Activated T-cell treated with anti-CD3 and anti-CD28 coated beads for 48 hours (primary cell): ENCODE measurements at regions not wholly inside any gene's neighbourhood (a gene's known extent, or its start where the extent isn't known, plus 50 kb on each side); places are given as distances from the start of the nearest gene placed in this dataset.
"Not testable (repeated sequence)": the region's sequence is repeated elsewhere in the genome, so short reads cannot be mapped to it uniquely, and the experiment has no call there.

Source experiments
- DNase-seq: peaks from one replicate; pipeline ENCODE4 v3.0.0-alpha.2; 2020; ENCODE audit warnings: low read depth

GRCh38 chr6:155916846-155917624 is 461.4 kb upstream of the NOX3 start:
- no peak for DNase-seq

DNA sequence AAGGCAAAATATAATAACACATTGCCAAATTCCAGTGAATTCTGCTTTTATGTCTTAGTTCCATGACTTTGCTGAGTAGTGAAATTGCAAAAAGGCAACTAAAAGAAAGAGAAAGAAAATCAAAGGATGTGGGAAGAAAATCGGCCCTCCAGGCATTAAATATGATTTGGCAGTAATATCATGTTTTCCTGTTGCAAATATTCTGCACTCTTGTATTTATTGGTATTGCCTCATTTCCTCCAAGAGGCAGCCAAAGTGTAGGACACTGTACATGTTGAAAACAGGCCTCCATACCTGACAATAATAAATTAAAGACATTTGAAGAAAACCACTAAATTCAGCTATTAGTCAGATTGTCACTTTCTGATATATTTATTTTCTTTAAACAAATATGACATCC is 460.0 kb upstream of the NOX3 start:
- DNase-seq = no peak

DNA sequence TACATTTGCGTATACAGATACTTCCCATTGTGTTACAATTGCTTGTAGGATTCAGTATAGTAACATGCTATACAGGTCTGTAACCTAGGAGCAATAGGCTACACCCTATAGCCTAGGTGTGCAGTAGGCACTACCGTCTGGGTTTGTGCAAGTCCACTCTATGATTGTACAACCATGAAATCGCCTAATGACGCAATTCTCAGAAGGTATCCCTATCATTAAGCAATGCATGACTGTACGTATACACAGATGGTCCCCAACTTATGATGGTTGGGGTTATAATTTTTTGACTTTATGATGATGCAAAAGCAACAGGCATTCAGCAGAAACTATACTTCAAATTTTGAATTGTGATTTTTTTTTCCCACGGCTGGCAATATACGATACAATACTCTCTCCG is 458.2 kb upstream of the NOX3 start:
- no peak for DNase-seq

- DNase-seq = no peak
Measured at GRCh38 chr6:155909710-155910109, 454.1 kb upstream of the NOX3 start.

DNA sequence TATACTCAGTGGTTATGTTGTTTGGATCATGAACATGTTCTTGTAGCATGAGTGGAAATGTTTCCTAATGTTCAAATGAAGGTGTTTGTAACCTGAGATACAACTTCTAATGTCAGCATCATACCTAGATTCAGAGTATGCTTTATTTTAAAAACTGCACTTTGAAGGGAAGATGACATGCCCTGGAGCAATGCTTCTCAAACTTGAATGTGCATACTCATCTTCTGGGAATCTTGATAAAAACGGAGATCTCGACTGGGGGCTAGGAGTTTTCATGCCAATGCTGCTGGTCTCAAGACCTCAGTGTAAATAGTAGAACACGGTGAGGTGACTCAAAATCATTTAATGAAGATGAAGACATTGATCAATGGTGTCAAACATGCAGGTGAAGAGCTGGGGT is 440.0 kb upstream of the NOX3 start:
- DNase-seq = no peak

DNA sequence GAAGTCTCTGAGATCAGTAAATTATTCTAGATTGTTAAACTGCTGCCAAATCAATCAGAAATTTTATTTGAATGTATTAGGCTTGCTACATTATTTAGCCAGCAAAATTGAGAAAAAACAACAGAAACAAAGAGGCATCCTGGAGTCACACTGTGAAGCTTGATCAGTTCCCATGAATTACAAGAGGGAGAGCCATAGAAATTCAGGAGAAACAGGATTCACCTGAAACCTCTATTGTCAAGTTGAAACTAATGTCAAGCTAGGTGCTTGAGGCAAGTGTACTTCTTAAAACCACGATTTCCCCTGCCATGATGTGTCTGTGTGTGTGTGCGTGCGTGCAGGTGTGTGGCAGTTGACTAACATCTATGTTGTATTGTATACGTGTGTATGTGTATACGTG is 439.1 kb upstream of the NOX3 start:
- DNase-seq = no peak

DNA sequence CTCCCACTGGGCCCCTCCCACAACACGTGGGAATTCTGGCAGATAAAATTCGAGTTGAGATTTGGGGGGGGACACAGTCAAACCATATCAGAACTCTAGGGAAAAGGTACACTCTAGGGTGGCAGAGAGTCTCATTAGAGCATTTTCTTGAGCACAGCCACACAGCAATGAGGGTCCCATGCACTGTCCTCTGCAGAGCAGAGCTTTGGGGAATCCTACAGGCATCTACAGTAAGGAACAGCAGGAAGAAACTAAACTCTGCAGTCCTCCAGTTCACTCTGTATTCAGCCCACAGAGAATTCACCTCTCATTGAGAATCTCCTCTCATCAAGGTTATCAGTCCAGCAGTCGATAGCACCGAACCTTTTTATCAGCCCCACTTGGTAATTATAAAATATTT is 438.6 kb upstream of the NOX3 start:
- no peak for DNase-seq

DNA sequence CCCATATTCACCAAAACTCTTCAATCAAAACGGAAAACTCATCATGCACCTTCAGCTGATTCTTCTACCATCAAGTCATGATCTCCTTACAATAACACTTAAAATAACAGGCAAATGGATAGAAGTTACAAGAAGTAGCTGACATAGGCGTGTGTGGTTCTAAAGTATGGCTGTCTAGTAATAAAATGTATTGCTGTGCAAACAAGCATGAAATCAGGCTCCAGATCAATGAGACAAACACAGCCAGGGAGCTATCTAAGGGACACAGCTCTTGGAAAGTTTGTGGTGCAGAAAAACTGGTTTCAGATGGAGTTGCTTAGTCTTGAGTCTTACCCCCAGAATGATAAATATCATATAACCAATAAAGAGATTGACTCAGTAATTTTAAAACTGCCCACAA is 434.8 kb upstream of the NOX3 start:
- DNase-seq = no peak

- no peak for DNase-seq
Measured at GRCh38 chr6:155889410-155889809, 433.8 kb upstream of the NOX3 start.

- DNase-seq = no peak
Measured at GRCh38 chr6:155887421-155887820, 431.8 kb upstream of the NOX3 start.

DNA sequence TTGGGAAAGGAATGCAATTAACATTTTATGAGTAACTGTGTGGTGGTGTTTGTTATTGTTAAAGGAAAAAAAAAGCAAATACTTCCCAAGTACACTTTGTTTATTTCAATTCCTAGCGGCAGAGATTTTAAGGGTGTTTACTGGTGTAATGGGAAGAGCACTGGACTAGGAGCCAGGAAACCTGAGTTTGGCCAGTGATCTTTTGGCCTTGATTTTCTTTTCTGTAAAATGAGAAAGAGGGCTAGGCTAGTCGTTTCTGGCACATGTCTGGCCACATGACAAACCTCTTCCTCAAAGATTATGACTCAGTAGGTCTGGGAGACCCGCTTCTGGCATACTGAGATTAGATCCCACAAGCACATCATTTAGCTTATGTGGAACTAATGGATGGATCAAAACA is 428.1 kb upstream of the NOX3 start:
- DNase-seq = no peak

GRCh38 chr6:155883334-155883731 is 427.7 kb upstream of the NOX3 start:
- no peak for DNase-seq

- no peak for DNase-seq
Measured at GRCh38 chr6:155882527-155883333, 427.1 kb upstream of the NOX3 start.

DNA sequence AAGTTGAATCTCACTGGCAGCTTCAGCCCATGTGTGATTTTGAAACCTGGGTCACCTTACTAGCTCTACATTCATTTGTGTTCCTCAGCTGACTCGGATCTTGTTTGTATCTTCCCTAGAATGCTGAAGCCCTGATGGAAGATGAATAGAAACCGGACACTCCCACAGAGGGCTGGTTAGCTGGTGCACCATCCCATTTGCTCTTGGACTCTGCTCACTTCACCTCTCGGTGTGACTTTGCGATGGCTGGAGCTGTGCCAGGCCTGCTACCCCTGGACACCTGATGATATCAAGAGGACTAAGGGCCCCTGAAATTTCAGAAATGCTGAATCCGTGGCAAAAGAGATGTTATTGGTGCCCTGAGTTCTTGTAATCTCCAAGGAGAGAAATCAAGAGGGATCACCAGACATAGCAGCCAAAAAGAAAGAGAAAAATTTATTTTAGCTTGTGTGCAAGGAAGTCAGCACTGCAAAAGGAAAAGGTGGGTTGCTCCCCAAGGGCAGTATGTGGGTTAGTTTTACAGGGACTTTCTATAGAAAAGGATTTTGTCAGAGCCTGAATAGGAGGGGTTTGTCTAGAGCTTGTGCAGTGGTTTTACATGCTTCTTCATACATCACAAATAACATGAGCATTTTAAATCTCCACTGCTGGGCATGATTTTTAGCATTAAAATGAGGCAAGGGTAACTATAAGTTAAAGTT is 426.3 kb upstream of the NOX3 start:
- no peak for DNase-seq

DNA sequence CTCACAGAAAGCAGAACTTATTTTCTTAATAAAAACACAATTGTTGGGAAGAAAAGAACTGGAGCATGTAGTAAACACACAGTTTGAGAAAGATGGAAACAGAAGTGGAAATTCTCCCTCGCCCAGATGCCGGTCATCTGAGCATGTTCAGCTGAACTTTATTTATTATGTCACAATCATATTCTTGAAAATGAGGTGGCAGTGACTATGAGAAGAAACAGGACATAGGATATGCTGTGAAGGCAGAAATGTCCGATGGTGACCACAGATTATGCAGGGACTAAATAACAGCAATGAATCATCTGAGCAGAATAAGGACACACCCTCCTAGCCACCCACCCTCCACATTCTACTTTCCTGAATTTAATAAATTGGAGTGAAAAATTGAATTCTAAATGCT is 425.3 kb upstream of the NOX3 start:
- no peak for DNase-seq

DNA sequence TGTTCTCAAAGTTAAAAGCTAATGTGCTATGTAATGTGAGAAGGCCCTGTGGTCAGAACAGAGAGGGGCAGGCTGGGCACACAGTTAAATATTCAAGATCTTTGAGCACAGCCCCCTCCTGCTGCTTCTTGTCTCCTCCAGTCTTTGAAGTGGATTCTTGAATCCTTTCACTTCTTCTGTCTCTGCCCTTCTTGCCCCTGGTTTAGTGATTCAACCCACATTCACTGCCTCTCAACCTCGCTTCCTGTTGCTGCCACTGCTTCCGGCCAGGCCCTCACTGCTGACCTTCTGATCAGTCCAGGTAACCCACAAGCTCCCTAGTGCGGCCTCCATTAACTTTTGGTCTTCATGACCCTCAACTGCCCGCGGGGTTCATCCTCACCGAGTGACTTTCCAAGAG is 417.3 kb upstream of the NOX3 start:
- DNase-seq = no peak

- DNase-seq = no peak
Measured at GRCh38 chr6:155867682-155868081, 412.0 kb upstream of the NOX3 start.

- not testable (repeated sequence) for DNase-seq
Measured at GRCh38 chr6:155866676-155867390, 411.2 kb upstream of the NOX3 start.

DNA sequence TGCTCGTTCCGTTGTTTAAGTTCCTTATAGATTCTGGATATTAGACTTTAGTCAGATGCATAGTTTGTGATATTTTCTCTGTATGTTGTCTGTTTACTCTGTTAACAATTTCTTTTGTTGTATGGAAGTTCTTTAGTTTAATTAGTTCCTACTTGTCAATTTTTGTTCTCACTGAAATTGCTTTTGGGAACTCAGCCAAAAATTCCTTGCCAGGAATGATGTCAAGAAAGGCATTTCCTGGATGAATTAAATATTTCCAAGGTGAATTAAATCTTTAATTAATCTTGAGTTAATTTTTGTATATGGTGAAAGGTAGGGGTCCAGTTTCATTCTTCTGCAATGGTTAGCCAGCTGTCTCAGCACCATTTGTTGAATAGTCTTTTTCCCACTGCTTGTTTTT is 406.2 kb upstream of the NOX3 start:
- DNase-seq = no peak

DNA sequence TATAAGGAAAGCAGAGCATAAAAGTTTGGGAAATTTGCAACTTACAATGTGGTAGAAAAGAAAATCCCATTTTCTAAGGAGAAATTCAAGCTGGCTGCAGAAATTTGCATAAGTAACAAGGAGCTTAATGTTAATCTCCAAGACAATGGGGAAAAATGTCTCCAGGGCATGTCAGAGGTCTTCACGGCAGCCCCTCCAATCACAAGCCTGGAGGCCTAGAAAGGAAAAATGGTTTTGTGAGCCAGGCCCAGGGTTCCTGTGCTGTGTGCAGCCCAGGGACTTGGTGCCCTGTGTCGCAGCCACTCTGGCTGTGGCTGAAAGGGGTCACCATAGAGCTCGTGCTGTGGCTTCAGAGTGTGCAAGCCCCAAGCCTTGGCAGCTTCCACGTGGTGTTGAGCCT is 403.3 kb upstream of the NOX3 start:
- not testable (repeated sequence) for DNase-seq

DNA sequence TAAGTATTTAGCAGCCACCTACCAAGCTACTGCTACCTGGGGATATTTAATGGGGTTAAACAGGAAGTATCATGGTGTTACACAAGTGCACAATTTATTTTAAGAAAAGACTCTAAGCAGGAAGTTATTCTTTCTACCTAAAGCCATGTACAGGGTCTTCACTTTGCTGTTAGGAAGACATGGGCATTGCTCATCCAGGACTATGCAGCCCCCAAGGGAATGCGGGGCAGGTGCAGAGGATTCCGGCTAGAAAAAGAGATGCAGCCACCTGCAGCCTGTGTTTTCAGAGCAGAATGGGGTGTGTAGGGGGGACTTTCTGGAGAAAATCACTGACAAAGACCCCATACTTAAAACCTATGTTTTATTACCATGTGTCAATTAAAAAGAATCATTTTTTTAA is 399.1 kb upstream of the NOX3 start:
- DNase-seq = no peak

DNA sequence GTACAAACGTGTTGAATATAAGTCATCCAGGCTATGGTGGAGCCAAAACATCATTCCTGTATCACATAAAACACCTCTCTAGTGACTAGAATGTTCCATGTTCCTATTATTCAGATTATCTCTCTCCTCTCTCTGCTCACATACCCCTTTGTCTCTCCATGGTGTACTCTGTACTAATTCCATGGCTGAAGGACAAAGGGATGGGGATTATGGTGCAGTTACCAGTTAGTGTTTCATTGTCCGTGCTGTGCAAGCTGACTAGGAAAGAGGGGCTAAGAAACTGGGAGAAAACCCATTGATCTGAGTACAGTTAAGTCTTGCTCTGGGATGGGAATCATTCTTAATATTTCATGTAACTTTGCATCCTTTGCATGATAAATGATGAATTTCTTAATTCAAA is 397.4 kb upstream of the NOX3 start:
- no peak for DNase-seq
